Spleen (tissue), 11 donors: ENCODE measurements at regions not wholly inside any gene's neighbourhood (a gene's known extent, or its start where the extent isn't known, plus 50 kb on each side); places are given as distances from the start of the nearest gene placed in this dataset.
A peak's percentile ranks its signal among the peaks of the same experiment; 100 is the strongest.

Experiments
- DNase-seq: peaks from one replicate; pipeline ENCODE4 v3.0.0-alpha.2; 2020
- H3K27ac ChIP-seq, 8 donors: fragments of 200-600 bp; sonication (generic) in 7 of 8; 1 replicate in 4 of 8; 2 replicates in 4 of 8; pipeline versions ENCODE4 v1.5.0 to v1.8.0; 2016 to 2021; ENCODE audit warnings: inconsistent platforms in 4 of 8, mild to moderate bottlenecking in 4 of 8, moderate library complexity in 1 of 8
- H3K27me3 ChIP-seq, 7 donors: fragments of 200-600 bp; sonication (generic) in 6 of 7; replicated peaks in 1 of 7; 1 replicate in 4 of 7; 2 replicates in 3 of 7; pipeline versions ENCODE4 v1.5.0 to v1.8.0; 2016 to 2021; ENCODE audit warnings: inconsistent platforms in 3 of 7, mild to moderate bottlenecking in 1 of 7
- H3K36me3 ChIP-seq, 6 donors: fragments of 200-600 bp; sonication (generic) in 5 of 6; 1 replicate in 4 of 6; 2 replicates in 2 of 6; pipeline versions ENCODE4 v1.5.0 to v1.8.0; 2016 to 2021; ENCODE audit warnings: inconsistent platforms in 2 of 6
- H3K4me1 ChIP-seq, 6 donors: fragments of 200-600 bp; sonication (generic) in 5 of 6; 1 replicate in 3 of 6; 2 replicates in 3 of 6; pipeline versions ENCODE4 v1.5.0 to v1.8.0; 2016 to 2021; ENCODE audit warnings: inconsistent platforms in 3 of 6
- H3K4me3 ChIP-seq, 8 donors: fragments of 200-600 bp; sonication (generic) in 7 of 8; 1 replicate in 4 of 8; 2 replicates in 4 of 8; pipeline versions ENCODE4 v1.5.0 to v1.8.0; 2016 to 2021; ENCODE audit warnings: inconsistent platforms in 4 of 8, mild to moderate bottlenecking in 4 of 8, moderate library complexity in 2 of 8
- H3K9me3 ChIP-seq, 8 donors: fragments of 200-600 bp; sonication (generic) in 7 of 8; 1 replicate in 4 of 8; 2 replicates in 4 of 8; pipeline versions ENCODE4 v1.5.0 to v1.8.0; 2016 to 2021; ENCODE audit warnings: inconsistent platforms in 4 of 8
- CTCF ChIP-seq, 11 experiments: fragments of 200-600 bp in 7 of 11; fragments of 450-650 bp in 4 of 11; sonication (generic) in 4 of 11; IDR thresholded peaks in 8 of 11; conservative IDR thresholded peaks in 3 of 11; 1 replicate in 7 of 11; 2 replicates in 4 of 11; pipeline versions ENCODE4 v1.4.0 to v1.8.0; 2016 to 2021; ENCODE audit warnings: antibody characterized with exemption in 11 of 11, inconsistent platforms in 4 of 11, mild to moderate bottlenecking in 1 of 11
- POLR2A ChIP-seq, 3 donors: fragments of 450-650 bp; IDR thresholded peaks; one replicate each; pipeline ENCODE4 v1.5.1; 2017; ENCODE audit warnings: antibody characterized with exemption in 3 of 3, mild to moderate bottlenecking in 1 of 3
- POLR2AphosphoS5 ChIP-seq, 3 donors: sonication (generic); formaldehyde crosslinking; IDR thresholded peaks; one replicate each; pipeline ENCODE4 v1.5.1; 2017; ENCODE audit warnings: antibody characterized with exemption in 3 of 3
- WGBS, 5 donors: extraction: QIAGEN DNeasy Blood & Tissue Kit in 3 of 5; methylation state at CpG; one replicate each; pipeline versions ENCODE4 v1.1.5 to v1.1.7; 2013 to 2018; 5-methylcytosine and 5-hydroxymethylcytosine counted together
- intact Hi-C: fragments of 100-400 bp; cut with DNase I; formaldehyde crosslinking; loops from one replicate; pipeline ENCODE4 v1.15.0; 2023; ENCODE audit warnings: low total_unique reads
- donor health status: healthy with polysubstance abuse.
- donor health status: DM: no; HTN: no; CAD: no; lungs with moderate emphysema.
- donor health status: DM: no; HTN: no; CAD: no.
- donor health status: Bipolar disorder and iron deficiency.
- donor health status: healthy.
- donor health status: DM: no; HTN: no; CAD: no.
- donor health status: DM: yes; HTN: yes; CAD: no.

DNA sequence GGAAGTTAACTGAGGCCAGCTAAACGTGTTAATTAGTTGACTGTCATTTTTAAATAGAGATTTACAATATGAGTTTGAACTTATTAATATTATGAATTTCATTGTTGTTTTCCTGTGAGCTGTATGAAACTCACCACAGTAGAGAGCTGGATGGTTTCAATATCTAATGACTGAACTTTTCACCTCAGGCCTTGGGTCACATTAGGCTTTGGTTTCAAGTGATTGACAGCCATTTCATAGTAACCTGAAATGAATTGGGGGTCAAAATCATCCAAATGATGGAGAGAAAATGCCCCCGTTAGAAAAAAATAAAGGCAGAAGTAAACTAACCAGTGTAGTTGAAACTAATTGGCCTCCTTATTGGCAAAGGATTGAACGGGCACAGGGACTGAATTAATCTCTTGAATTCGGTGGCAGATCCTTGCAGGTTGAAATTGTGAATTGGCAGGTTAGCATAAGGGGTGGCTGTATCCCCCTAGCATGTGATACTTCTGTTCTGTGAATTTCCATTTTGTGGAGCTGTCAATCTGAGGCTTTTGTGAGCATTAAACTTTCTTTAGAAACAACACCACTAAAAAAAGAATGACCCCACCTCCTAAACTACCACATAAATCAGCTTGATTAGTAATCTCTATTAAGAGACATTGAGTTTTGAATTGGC, 155.1 kb upstream of the MMS22L start:
- no peak overlapping the region for H3K4me3 ChIP-seq
- no peaks in the 10 kb centered on the region for H3K4me1 ChIP-seq
- TF ChIP-seq POLR2A (IDR thresholded peaks at IDR 0.05) (no peak), CTCF (IDR thresholded peaks at IDR 0.05 in 8 of 11, conservative IDR thresholded peaks at IDR 0.05 in 3 of 11) (no peak), POLR2AphosphoS5 (IDR thresholded peaks at IDR 0.05) (no peak)
- no peaks in the 10 kb centered on the region for H3K9me3 ChIP-seq
- 68 to 87% (median 75%) methylated on average over 4 of the region's 4 CpGs for WGBS, 5 donors
- DNase-seq = no peak
- intact Hi-C loops = no loop called here
- no peaks in the 10 kb centered on the region for H3K27me3 ChIP-seq
- no peak overlapping the region for H3K27ac ChIP-seq
- no peaks in the 10 kb centered on the region for H3K36me3 ChIP-seq

DNA sequence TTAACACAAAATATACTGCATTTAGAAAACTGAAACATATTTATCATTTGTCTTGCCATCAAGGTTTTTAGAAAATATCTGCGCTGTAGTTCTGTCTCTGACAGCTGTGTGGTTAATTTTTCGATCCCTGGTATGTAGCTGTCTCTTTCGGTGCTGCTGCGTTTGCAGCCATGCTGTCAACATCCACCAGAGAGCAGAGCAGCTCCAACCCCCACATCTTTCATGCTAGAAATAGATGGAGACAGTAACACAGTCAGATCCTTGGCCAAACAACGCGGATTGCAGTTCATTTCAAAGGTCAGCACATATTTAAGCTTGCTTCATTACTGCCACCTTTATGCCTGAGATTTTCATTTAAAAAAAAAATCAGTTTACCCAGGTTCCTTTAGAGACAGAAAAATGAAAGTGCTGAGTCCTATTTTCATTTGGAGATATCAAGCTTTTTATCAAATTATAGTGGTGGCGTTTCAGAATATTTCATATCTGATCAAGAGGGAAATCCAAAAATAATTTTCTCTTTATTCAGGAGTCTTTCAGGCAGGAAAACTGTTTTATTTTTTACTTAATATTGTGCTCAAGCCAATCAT, 157.7 kb upstream of the MMS22L start:
- no peaks in the 10 kb centered on the region for H3K9me3 ChIP-seq

GRCh38 chr6:97443408-97444080, 160.5 kb upstream of the MMS22L start:
- 83 to 89% (median 84%) methylated on average over 5 of the region's 5 CpGs for WGBS, 5 donors
- TF ChIP-seq CTCF (IDR thresholded peaks at IDR 0.05 in 8 of 11, conservative IDR thresholded peaks at IDR 0.05 in 3 of 11) = no peak
- TF ChIP-seq POLR2A (IDR thresholded peaks at IDR 0.05) = no peak
- no peak for TF ChIP-seq POLR2AphosphoS5 (IDR thresholded peaks at IDR 0.05)
- Histone ChIP-seq H3K4me1 (no peaks in the 10 kb centered on the region), H3K9me3 (no peaks in the 10 kb centered on the region), H3K27me3 (no peaks in the 10 kb centered on the region), H3K36me3 (no peaks in the 10 kb centered on the region), H3K27ac (no peak overlapping the region), H3K4me3 (no peak overlapping the region)
- intact Hi-C loops = no loop called here
- DNase-seq = no peak

More for the DNA sequence above, 157.7 kb upstream of the MMS22L start:
- TF ChIP-seq POLR2A (IDR thresholded peaks at IDR 0.05) (no peak), CTCF (IDR thresholded peaks at IDR 0.05 in 8 of 11, conservative IDR thresholded peaks at IDR 0.05 in 3 of 11) (peak in 1 of 11 experiments; percentile 7), POLR2AphosphoS5 (IDR thresholded peaks at IDR 0.05) (no peak)
- Histone ChIP-seq H3K27ac (no peak overlapping the region), H3K27me3 (no peaks in the 10 kb centered on the region), H3K36me3 (no peaks in the 10 kb centered on the region), H3K4me3 (no peak overlapping the region), H3K4me1 (no peaks in the 10 kb centered on the region)
- 30 to 39% (median 36%) methylated on average over 7 of the region's 7 CpGs for WGBS, 5 donors
- no peak for DNase-seq
- intact Hi-C loops = no loop called here

DNA sequence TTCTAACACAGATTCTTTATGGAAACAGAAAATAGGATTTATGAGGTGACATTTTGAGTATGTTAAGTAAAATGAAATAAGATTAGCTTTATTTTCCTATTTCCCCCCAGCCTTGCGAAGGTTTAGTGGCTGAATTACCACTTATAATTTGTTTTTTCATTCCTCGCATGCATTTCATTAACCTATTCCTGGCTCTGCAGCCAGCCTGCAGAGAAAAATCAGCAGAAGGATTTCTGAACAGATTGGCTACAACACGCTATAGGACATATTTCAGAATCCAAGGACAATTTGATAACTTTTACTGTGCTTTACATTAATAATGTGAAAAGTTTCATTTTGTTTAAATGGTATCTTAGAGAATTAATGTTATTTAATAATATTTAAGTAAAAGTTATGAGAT, 162.4 kb upstream of the MMS22L start:
- H3K27me3 ChIP-seq = no peaks in the 10 kb centered on the region
- DNase-seq = no peak
- H3K4me1 ChIP-seq = no peaks in the 10 kb centered on the region
- H3K27ac ChIP-seq = no peak overlapping the region
- WGBS, 5 donors = 76 to 86% (median 78%) methylated on average over 3 of the region's 3 CpGs
- H3K4me3 ChIP-seq = no peak overlapping the region
- intact Hi-C loops = no loop called here
- no peaks in the 10 kb centered on the region for H3K9me3 ChIP-seq
- H3K36me3 ChIP-seq = no peaks in the 10 kb centered on the region
- TF ChIP-seq CTCF (IDR thresholded peaks at IDR 0.05 in 8 of 11, conservative IDR thresholded peaks at IDR 0.05 in 3 of 11) = no peak
- TF ChIP-seq POLR2AphosphoS5 (IDR thresholded peaks at IDR 0.05) = no peak
- TF ChIP-seq POLR2A (IDR thresholded peaks at IDR 0.05) = no peak
